ENCODE measurements at regions not wholly inside any gene's neighbourhood (a gene's known extent, or its start where the extent isn't known, plus 50 kb on each side); places are given as distances from the start of the nearest gene placed in this dataset.

DNA sequence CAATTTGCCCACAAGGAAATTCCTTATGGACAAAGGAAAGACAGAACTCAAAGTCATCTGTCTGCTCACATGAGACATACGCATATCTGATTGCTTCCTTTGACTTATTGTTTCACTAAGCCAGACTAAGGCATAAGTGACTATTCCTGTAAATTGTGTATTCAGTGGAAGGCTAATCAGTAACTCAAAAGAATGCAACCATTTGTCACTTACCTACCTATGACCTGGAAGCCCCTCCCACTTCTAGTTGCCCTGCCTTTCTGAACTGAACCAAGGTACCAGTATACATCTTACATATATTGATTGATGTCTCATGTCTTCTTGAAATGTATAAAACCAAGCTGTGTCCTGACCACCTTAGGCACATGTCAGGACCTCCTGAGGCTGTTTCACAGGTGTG, 53.5 kb upstream of the PROK2 start:
- no peak overlapping the region for H3K27ac ChIP-seq
- FAIRE-seq = no peak
- WGBS (ENCODE audit: missing lambda C conversion rate) = 96% methylated on average over 1 of the region's 1 CpG
- CTCF ChIA-PET = interaction anchor here (0.7 kb wide), 1 partner anchor 49 kb away, joined by 3 read pairs; no protein-coding TSS in a partner anchor
- TF ChIP-seq ZC3H11A (IDR thresholded peaks at IDR 0.05) (no peak), FOXS1 (CRISPR knock-in tag; IDR thresholded peaks at IDR 0.05) (no peak), MAFK (IDR thresholded peaks at IDR 0.05; ENCODE audit: partially characterized antibody) (no peak), KDM1A (IDR thresholded peaks at IDR 0.05; ENCODE audit: low read depth) (no peak)
- no peaks in the 10 kb centered on the region for H3K4me1 ChIP-seq
- ATAC-seq = no peak
- no peak for DNase-seq (ENCODE audit: low read depth in 1 of 2, low spot score in 1 of 2)
- H3K9me3 ChIP-seq = no peaks in the 10 kb centered on the region
- POLR2A ChIA-PET = no interaction called here
- no peak overlapping the region for H3K4me3 ChIP-seq
- no peak overlapping the region for H3K4me2 ChIP-seq

Small RNAs in the stretch of these regions (small RNA-seq; reads per million reads assigned to genes)
- 0 to 1.6 (median 0.91) reads per million in 6 experiments for gene AC104435.1
- gene AC105265.1 = 0 reads per million in 6 experiments
- gene RNA5SP136 = 0 reads per million in 6 experiments
- 0 to 7.7 (median 0.27) reads per million in 6 experiments for gene RNU1-62P
- gene UBE2Q2P9 = 0 reads per million in 6 experiments
